ENCODE measurements at regions not wholly inside any gene's neighbourhood (a gene's known extent, or its start where the extent isn't known, plus 50 kb on each side); places are given as distances from the start of the nearest gene placed in this dataset.

DNA sequence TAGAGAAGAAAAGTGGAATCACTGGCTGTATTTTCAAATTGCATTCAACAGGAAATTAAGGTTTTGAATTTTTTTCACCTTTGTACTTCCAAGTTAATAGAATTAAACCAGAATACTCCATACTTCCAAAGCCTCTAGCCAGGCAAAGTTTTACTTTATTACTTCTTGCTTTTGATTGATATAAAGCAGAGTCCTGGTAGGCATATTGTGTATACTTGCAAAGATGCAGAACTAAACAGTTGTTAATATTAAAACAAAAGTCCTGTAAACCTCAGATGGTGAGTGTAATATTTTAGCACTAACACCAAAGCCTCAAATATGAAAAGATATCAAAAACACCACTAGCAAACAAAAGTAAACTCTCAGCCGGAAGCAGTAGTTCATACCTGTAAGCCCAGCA, 107.2 kb upstream of the C2CD4B start:
- TF ChIP-seq, protein P1, sequence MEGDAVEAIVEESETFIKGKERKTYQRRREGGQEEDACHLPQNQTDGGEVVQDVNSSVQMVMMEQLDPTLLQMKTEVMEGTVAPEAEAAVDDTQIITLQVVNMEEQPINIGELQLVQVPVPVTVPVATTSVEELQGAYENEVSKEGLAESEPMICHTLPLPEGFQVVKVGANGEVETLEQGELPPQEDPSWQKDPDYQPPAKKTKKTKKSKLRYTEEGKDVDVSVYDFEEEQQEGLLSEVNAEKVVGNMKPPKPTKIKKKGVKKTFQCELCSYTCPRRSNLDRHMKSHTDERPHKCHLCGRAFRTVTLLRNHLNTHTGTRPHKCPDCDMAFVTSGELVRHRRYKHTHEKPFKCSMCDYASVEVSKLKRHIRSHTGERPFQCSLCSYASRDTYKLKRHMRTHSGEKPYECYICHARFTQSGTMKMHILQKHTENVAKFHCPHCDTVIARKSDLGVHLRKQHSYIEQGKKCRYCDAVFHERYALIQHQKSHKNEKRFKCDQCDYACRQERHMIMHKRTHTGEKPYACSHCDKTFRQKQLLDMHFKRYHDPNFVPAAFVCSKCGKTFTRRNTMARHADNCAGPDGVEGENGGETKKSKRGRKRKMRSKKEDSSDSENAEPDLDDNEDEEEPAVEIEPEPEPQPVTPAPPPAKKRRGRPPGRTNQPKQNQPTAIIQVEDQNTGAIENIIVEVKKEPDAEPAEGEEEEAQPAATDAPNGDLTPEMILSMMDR (IDR thresholded peaks at IDR 0.05 in 8 of 11, conservative IDR thresholded peaks at IDR 0.05 in 3 of 11): no peak
- TF ChIP-seq POLR2A (IDR thresholded peaks at IDR 0.05): no peak
